Mesothelial cell of epicardium (in vitro differentiated cells): ENCODE measurements at regions not wholly inside any gene's neighbourhood (a gene's known extent, or its start where the extent isn't known, plus 50 kb on each side); places are given as distances from the start of the nearest gene placed in this dataset.

Experiments used
- DNase-seq, 2 experiments: peaks; one replicate each; pipeline ENCODE4 v3.0.0; 2021; ENCODE audit warnings: low spot score in 2 of 2; ENCODE audit not compliant: unreplicated experiment in 2 of 2
- H3K27ac Mint-ChIP-seq: 2 replicates; pipeline ENCODE4 v1.8.0; 2021; ENCODE audit warnings: mixed read lengths
- H3K27me3 Mint-ChIP-seq: 2 replicates; pipeline ENCODE4 v1.8.0; 2021; ENCODE audit warnings: low read depth, mixed read lengths
- H3K36me3 Mint-ChIP-seq: 2 replicates; pipeline ENCODE4 v1.8.0; 2021; ENCODE audit warnings: mixed read lengths
- H3K4me1 Mint-ChIP-seq: 2 replicates; pipeline ENCODE4 v1.8.0; 2021; ENCODE audit warnings: mixed read lengths
- H3K4me3 Mint-ChIP-seq: 2 replicates; pipeline ENCODE4 v1.8.0; 2021; ENCODE audit warnings: mild to moderate bottlenecking, moderate library complexity, mixed read lengths
- H3K9me3 Mint-ChIP-seq: 2 replicates; pipeline ENCODE4 v1.8.0; 2021; ENCODE audit warnings: mixed read lengths
- TF ChIP-seq, protein P1 (sequence below): fragments of 200-600 bp; sonication (generic); IDR thresholded peaks from one replicate; pipeline ENCODE4 v1.5.0; 2021; ENCODE audit warnings: antibody characterized with exemption; ENCODE audit not compliant: unreplicated experiment

- no peaks in the 10 kb centered on the region for H3K36me3 Mint-ChIP-seq
- peaks cover 39% of the 10 kb centered on the region for H3K27me3 Mint-ChIP-seq
- no peak overlapping the region for H3K27ac Mint-ChIP-seq
- no peaks in the 10 kb centered on the region for H3K4me1 Mint-ChIP-seq
- H3K4me3 Mint-ChIP-seq: no peak overlapping the region
- TF ChIP-seq, protein P1, sequence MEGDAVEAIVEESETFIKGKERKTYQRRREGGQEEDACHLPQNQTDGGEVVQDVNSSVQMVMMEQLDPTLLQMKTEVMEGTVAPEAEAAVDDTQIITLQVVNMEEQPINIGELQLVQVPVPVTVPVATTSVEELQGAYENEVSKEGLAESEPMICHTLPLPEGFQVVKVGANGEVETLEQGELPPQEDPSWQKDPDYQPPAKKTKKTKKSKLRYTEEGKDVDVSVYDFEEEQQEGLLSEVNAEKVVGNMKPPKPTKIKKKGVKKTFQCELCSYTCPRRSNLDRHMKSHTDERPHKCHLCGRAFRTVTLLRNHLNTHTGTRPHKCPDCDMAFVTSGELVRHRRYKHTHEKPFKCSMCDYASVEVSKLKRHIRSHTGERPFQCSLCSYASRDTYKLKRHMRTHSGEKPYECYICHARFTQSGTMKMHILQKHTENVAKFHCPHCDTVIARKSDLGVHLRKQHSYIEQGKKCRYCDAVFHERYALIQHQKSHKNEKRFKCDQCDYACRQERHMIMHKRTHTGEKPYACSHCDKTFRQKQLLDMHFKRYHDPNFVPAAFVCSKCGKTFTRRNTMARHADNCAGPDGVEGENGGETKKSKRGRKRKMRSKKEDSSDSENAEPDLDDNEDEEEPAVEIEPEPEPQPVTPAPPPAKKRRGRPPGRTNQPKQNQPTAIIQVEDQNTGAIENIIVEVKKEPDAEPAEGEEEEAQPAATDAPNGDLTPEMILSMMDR: no peak
- no peak for DNase-seq
- H3K9me3 Mint-ChIP-seq: no peaks in the 10 kb centered on the region
Observed at GRCh38 chr14:96674121-96674520, 123.1 kb upstream of the VRK1 start.

GRCh38 chr14:96676166-96676565 is 121.0 kb upstream of the VRK1 start:
- H3K36me3 Mint-ChIP-seq: no peaks in the 10 kb centered on the region
- no peak for DNase-seq
- no peak overlapping the region for H3K4me3 Mint-ChIP-seq
- peaks cover 27% of the 10 kb centered on the region for H3K27me3 Mint-ChIP-seq
- TF ChIP-seq, protein P1: no peak
- H3K9me3 Mint-ChIP-seq: no peaks in the 10 kb centered on the region
- H3K27ac Mint-ChIP-seq: no peak overlapping the region
- no peaks in the 10 kb centered on the region for H3K4me1 Mint-ChIP-seq

- TF ChIP-seq, protein P1: no peak
- Mint-ChIP-seq H3K4me1 (no peaks in the 10 kb centered on the region), H3K36me3 (no peaks in the 10 kb centered on the region), H3K9me3 (no peaks in the 10 kb centered on the region), H3K27ac (no peak overlapping the region), H3K27me3 (peaks cover 42% of the 10 kb centered on the region), H3K4me3 (no peak overlapping the region)
- DNase-seq: no peak
Observed at GRCh38 chr14:96681829-96682228, 115.4 kb upstream of the VRK1 start.

DNA sequence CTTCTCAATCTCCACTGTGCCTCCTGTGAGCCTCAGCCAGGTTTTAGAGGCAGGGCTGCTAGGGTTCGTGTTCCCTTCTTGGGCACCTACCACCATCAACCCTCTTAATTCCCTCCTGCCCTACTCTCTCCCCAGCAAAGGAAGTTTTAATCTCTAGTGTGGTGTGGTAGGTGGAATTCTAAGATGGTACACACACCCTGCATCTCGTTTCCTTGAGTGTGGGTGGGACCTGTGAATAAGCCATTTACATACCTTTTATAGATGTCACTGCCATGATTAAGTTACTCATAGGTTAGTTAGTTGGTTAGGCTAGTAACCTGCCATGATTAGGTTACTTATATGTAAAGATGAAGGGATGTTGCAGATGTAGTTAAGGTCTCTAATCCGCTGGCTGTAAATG is 114.8 kb upstream of the VRK1 start:
- TF ChIP-seq, protein P1: no peak
- Mint-ChIP-seq H3K9me3 (no peaks in the 10 kb centered on the region), H3K4me1 (no peaks in the 10 kb centered on the region), H3K4me3 (no peak overlapping the region), H3K27ac (no peak overlapping the region), H3K36me3 (no peaks in the 10 kb centered on the region), H3K27me3 (peaks cover 42% of the 10 kb centered on the region)
- DNase-seq: no peak

DNA sequence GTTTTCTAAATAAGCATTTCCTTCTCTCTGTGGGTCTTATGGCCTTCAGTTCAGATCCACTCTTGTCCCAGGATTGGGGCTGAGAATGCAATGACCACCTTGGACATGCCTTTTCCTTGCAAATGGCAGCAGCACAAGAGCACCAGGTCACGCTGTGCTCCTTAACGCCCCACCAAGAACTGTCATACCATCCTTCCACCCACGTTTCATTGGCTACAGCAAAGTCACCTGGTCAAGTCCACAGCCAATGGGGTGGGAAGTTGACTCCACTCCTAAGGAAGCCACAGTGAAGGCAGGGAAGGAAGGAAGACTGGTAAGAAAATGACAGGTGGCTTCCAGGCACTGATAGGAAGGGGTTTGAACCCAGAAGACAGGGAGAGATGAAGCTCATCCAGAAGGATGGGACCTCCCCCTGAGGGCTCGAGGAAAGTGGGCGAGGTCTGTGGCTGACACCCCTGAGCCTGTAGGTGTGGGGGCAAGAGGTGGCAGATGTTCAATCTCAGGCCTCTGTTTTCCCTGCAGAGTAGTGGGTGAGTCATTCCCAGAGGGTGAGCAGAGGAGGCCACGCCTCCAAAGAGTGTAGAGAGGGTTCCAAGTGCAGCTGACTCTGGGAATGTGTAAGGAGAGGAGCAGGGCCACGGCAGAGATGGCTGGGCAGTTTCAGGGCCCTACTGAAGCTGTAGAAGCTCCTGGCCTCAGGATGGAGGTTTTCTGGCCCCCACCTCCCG is 113.5 kb upstream of the VRK1 start:
- H3K4me3 Mint-ChIP-seq: no peak overlapping the region
- TF ChIP-seq, protein P1: no peak
- DNase-seq: no peak
- H3K36me3 Mint-ChIP-seq: no peaks in the 10 kb centered on the region
- no peaks in the 10 kb centered on the region for H3K4me1 Mint-ChIP-seq
- no peaks in the 10 kb centered on the region for H3K9me3 Mint-ChIP-seq
- H3K27ac Mint-ChIP-seq: no peak overlapping the region
- peaks cover 34% of the 10 kb centered on the region for H3K27me3 Mint-ChIP-seq
